ENCODE measurements at regions not wholly inside any gene's neighbourhood (a gene's known extent, or its start where the extent isn't known, plus 50 kb on each side); places are given as distances from the start of the nearest gene placed in this dataset.

- TF ChIP-seq CTCF (IDR thresholded peaks at IDR 0.05; ENCODE audit: extremely low read depth, low read depth, low read length): no peak
- DNase-seq (ENCODE audit: insufficient read length, low spot score, missing footprints): no peak
- Histone ChIP-seq H3K4me1 (ENCODE audit: insufficient read depth, low read length) (no peaks in the 10 kb centered on the region), H3K27ac (ENCODE audit: low read depth, low read length) (no peak overlapping the region), H3K4me3 (ENCODE audit: insufficient read depth, low read length) (no peak overlapping the region), H3K9me3 (ENCODE audit: low read depth, low read length) (peaks cover 6% of the 10 kb centered on the region), H3K36me3 (ENCODE audit: insufficient read depth, low read length) (no peaks in the 10 kb centered on the region), H3K79me2 (ENCODE audit: insufficient read depth, low read length) (no peaks in the 10 kb centered on the region), H3K27me3 (ENCODE audit: insufficient read depth, low read length) (no peaks in the 10 kb centered on the region), H2AFZ (ENCODE audit: low read length) (no peak overlapping the region), H4K20me1 (ENCODE audit: insufficient read depth, low read length) (no peaks in the 10 kb centered on the region), H3K4me2 (ENCODE audit: insufficient read depth, low read length) (no peak overlapping the region)
Observed at GRCh38 chr13:62309904-62310303, 894.3 kb upstream of the PCDH20 start.

- H3K9me3 ChIP-seq (ENCODE audit: low read depth, low read length): peaks cover 6% of the 10 kb centered on the region
- H4K20me1 ChIP-seq (ENCODE audit: insufficient read depth, low read length): no peaks in the 10 kb centered on the region
- H3K27ac ChIP-seq (ENCODE audit: low read depth, low read length): no peak overlapping the region
- no peaks in the 10 kb centered on the region for H3K36me3 ChIP-seq (ENCODE audit: insufficient read depth, low read length)
- no peaks in the 10 kb centered on the region for H3K79me2 ChIP-seq (ENCODE audit: insufficient read depth, low read length)
- DNase-seq (ENCODE audit: insufficient read length, low spot score, missing footprints): no peak
- H2AFZ ChIP-seq (ENCODE audit: low read length): no peak overlapping the region
- TF ChIP-seq CTCF (IDR thresholded peaks at IDR 0.05; ENCODE audit: extremely low read depth, low read depth, low read length): no peak
- H3K4me2 ChIP-seq (ENCODE audit: insufficient read depth, low read length): no peak overlapping the region
- H3K4me3 ChIP-seq (ENCODE audit: insufficient read depth, low read length): no peak overlapping the region
- no peaks in the 10 kb centered on the region for H3K27me3 ChIP-seq (ENCODE audit: insufficient read depth, low read length)
- H3K4me1 ChIP-seq (ENCODE audit: insufficient read depth, low read length): no peaks in the 10 kb centered on the region
Observed at GRCh38 chr13:62305756-62306155, 890.1 kb upstream of the PCDH20 start.

GRCh38 chr13:62302341-62302740, 886.7 kb upstream of the PCDH20 start:
- TF ChIP-seq CTCF (IDR thresholded peaks at IDR 0.05; ENCODE audit: extremely low read depth, low read depth, low read length): no peak
- Histone ChIP-seq H3K4me2 (ENCODE audit: insufficient read depth, low read length) (no peak overlapping the region), H3K4me3 (ENCODE audit: insufficient read depth, low read length) (no peak overlapping the region), H3K4me1 (ENCODE audit: insufficient read depth, low read length) (no peaks in the 10 kb centered on the region), H4K20me1 (ENCODE audit: insufficient read depth, low read length) (no peaks in the 10 kb centered on the region), H3K79me2 (ENCODE audit: insufficient read depth, low read length) (no peaks in the 10 kb centered on the region), H3K36me3 (ENCODE audit: insufficient read depth, low read length) (no peaks in the 10 kb centered on the region), H2AFZ (ENCODE audit: low read length) (no peak overlapping the region), H3K9me3 (ENCODE audit: low read depth, low read length) (peaks cover 4% of the 10 kb centered on the region), H3K27me3 (ENCODE audit: insufficient read depth, low read length) (no peaks in the 10 kb centered on the region), H3K27ac (ENCODE audit: low read depth, low read length) (no peak overlapping the region)
- no peak for DNase-seq (ENCODE audit: insufficient read length, low spot score, missing footprints)

- no peaks in the 10 kb centered on the region for H3K36me3 ChIP-seq (ENCODE audit: insufficient read depth, low read length)
- H3K4me3 ChIP-seq (ENCODE audit: insufficient read depth, low read length): no peak overlapping the region
- DNase-seq (ENCODE audit: insufficient read length, low spot score, missing footprints): no peak
- no peaks in the 10 kb centered on the region for H4K20me1 ChIP-seq (ENCODE audit: insufficient read depth, low read length)
- peaks cover 4% of the 10 kb centered on the region for H3K9me3 ChIP-seq (ENCODE audit: low read depth, low read length)
- H3K27me3 ChIP-seq (ENCODE audit: insufficient read depth, low read length): no peaks in the 10 kb centered on the region
- TF ChIP-seq CTCF (IDR thresholded peaks at IDR 0.05; ENCODE audit: extremely low read depth, low read depth, low read length): no peak
- no peaks in the 10 kb centered on the region for H3K4me1 ChIP-seq (ENCODE audit: insufficient read depth, low read length)
- H3K27ac ChIP-seq (ENCODE audit: low read depth, low read length): no peak overlapping the region
- H2AFZ ChIP-seq (ENCODE audit: low read length): no peak overlapping the region
- no peak overlapping the region for H3K4me2 ChIP-seq (ENCODE audit: insufficient read depth, low read length)
- no peaks in the 10 kb centered on the region for H3K79me2 ChIP-seq (ENCODE audit: insufficient read depth, low read length)
Observed at GRCh38 chr13:62299988-62300387, 884.3 kb upstream of the PCDH20 start.

Data from osteoblast (primary cell).